Rectal smooth muscle tissue (tissue), 1 donor: ENCODE measurements at regions not wholly inside any gene's neighbourhood (a gene's known extent, or its start where the extent isn't known, plus 50 kb on each side); places are given as distances from the start of the nearest gene placed in this dataset.

Experiments used
- H3K27ac ChIP-seq: one replicate; pipeline ENCODE4 v1.7.0; 2013; ENCODE audit warnings: low read depth, low read length, inconsistent platforms
- H3K27me3 ChIP-seq: one replicate; pipeline ENCODE4 v1.7.0; 2013; ENCODE audit warnings: low read length; ENCODE audit not compliant: control insufficient read depth, insufficient read depth
- H3K36me3 ChIP-seq: one replicate; pipeline ENCODE4 v1.7.0; 2013; ENCODE audit warnings: low read length; ENCODE audit not compliant: control insufficient read depth, insufficient read depth
- H3K4me1 ChIP-seq: one replicate; pipeline ENCODE4 v1.7.0; 2013; ENCODE audit warnings: low read length; ENCODE audit not compliant: control insufficient read depth, insufficient read depth
- H3K4me3 ChIP-seq: one replicate; pipeline ENCODE4 v1.7.0; 2013; ENCODE audit warnings: low read length
- H3K9ac ChIP-seq: one replicate; pipeline ENCODE4 v1.7.0; 2013; ENCODE audit warnings: low read length

DNA sequence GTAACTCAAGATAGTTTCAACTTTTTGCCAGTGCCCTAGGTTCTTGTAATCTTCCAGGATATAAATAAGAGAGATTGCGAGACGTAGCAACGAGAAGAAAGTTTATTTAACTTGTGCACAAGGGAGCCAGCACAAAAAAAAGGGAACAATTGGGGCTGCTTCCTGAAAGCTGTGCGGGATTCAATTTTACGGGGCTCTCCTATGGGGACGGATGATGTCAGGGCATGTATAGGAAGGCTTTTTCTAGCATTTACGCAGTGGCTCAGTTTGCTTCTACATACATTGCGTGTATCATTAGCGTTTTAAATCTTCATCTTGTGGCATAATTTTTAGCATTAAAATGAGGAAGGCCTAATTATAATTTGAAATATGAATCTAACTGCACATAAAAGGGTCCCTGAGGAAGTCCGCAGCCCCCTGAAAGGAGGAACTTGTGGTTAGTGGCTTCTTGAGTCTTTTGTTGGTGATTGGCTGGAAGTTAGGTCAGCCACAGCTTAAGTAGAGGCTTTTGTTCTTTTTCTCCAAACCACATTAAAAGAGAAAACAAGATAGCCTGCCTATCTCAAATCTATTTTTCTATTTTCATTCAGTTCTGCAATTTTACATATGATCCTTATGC lies 668.2 kb upstream of the NDST4 start:
- H3K36me3 ChIP-seq, result no peaks in the 10 kb centered on the region
- H3K27ac ChIP-seq, result no peak overlapping the region
- no peak overlapping the region for H3K9ac ChIP-seq
- no peaks in the 10 kb centered on the region for H3K4me1 ChIP-seq
- no peaks in the 10 kb centered on the region for H3K27me3 ChIP-seq
- no peak overlapping the region for H3K4me3 ChIP-seq

DNA sequence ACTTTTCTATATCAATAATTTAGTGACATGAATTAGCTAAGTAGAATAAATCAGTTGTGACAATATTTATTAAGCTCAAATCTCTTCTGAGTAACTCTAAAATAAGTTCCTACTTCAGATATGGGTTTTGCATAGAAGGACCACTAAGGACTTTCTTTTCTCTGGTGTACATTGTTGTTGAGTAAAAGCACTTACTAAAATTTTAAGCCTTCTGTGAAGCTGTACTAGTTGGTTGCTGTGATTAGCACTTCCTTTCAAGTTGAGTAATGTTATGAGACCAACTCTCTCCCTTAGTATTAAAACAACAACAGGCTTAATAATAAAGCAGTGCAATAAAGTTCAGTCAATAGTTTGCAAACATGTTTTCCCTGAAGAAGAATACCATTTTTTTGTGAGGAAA lies 667.4 kb upstream of the NDST4 start:
- no peak overlapping the region for H3K9ac ChIP-seq
- no peak overlapping the region for H3K4me3 ChIP-seq
- H3K4me1 ChIP-seq, result no peaks in the 10 kb centered on the region
- H3K36me3 ChIP-seq, result no peaks in the 10 kb centered on the region
- H3K27ac ChIP-seq, result no peak overlapping the region
- H3K27me3 ChIP-seq, result no peaks in the 10 kb centered on the region

DNA sequence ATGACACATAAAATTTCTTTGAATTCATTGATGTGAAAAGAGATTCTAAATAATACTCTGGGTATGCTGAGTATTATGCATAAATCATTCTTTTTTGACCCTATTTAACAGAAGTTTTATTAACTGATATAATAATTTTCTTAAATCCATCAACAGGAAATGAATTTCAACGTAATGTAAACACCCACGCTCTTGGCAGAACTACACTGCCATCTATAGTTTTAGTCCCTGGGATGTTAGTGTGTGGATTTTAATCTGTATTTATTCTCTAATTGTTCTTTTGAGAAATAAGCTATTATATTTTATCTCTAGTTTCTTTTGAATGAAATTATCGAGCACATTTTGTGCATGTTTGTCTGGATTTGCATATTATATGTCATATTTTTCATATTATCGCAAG lies 666.8 kb upstream of the NDST4 start:
- Histone ChIP-seq H3K4me3 (no peak overlapping the region), H3K36me3 (no peaks in the 10 kb centered on the region), H3K9ac (no peak overlapping the region), H3K27ac (no peak overlapping the region), H3K4me1 (no peaks in the 10 kb centered on the region), H3K27me3 (no peaks in the 10 kb centered on the region)

DNA sequence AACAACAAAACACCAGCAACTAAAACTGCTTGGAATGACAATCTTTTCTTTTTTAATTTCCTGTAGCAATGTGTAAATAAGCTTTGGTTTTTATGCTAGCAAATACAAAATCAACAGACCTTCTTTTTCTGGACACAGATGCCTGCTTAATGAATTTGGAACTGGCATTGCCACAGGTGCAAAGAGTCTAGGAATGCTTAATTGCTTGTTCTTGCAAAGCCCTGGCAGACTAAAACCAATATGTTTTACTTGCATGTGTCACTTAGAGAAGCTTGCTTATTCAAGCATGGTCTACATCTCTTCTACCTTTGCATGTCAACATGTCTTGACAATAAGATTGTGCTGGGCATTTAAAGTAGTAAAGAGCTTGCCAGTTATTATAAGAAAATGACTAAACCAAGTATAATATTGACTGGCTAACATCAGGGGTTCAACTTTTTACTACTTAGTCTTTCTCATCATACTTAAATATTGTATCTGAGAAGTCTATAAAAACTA lies 656.7 kb upstream of the NDST4 start:
- Histone ChIP-seq H3K27ac (no peak overlapping the region), H3K9ac (no peak overlapping the region), H3K4me3 (no peak overlapping the region), H3K36me3 (no peaks in the 10 kb centered on the region), H3K27me3 (no peaks in the 10 kb centered on the region), H3K4me1 (no peaks in the 10 kb centered on the region)

DNA sequence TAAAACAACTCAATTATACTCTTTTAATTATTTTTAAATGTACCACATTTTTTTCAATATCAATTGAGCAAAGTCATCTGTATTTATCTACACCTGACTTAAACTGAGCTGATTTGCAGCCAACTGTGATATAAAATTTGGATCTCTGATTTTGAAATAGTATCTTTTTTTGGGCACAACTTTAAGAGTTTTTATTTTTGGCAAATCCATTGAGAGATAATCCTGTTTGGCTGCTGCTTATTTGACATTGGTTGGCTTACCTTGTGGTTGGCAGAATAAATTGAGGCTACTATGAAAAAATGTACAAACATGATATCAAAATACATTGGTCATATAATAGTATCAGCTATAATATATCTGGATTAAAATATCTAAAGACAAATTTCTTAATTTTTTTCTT lies 656.0 kb upstream of the NDST4 start:
- Histone ChIP-seq H3K4me1 (no peaks in the 10 kb centered on the region), H3K27me3 (no peaks in the 10 kb centered on the region), H3K27ac (no peak overlapping the region), H3K36me3 (no peaks in the 10 kb centered on the region), H3K4me3 (no peak overlapping the region), H3K9ac (no peak overlapping the region)

DNA sequence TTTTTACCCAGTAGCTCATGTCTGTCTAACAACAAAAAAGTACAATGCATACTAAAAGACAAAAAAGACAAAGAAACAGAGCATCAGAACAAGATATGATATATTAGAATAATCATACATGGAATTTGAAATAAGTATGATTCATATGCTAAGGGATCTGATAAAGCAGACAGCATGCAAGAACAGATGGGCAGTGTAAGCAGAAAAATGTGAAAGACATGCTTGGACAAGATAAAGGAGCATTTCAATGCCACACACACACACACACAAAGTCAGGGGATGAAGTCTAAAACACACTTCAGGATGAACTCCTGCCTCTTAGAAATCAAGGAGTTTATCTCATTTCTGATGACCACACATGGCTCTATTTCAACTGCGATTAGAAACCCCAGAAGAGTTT lies 649.6 kb upstream of the NDST4 start:
- H3K4me3 ChIP-seq, result no peak overlapping the region
- no peaks in the 10 kb centered on the region for H3K27me3 ChIP-seq
- H3K9ac ChIP-seq, result no peak overlapping the region
- no peak overlapping the region for H3K27ac ChIP-seq
- no peaks in the 10 kb centered on the region for H3K36me3 ChIP-seq
- no peaks in the 10 kb centered on the region for H3K4me1 ChIP-seq

DNA sequence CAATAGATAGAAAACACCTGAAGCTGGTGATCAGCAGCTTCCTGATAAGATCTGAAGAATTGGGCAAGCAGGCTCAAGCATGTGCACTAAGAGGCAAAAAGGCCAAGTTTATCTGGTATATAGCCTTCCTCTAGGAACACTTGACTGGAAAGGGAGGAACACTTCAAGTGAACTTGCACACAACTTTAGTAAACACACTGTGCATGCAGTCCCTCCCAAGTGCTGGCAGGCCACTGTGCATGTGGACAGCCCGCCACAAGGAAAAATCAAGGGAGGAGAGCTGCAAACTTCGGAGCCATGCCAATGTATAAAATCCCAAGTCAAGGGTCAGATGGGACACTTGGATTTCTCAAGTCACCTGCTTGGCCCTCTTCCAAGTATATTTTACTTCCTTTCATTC lies 645.8 kb upstream of the NDST4 start:
- Histone ChIP-seq H3K4me3 (no peak overlapping the region), H3K27me3 (no peaks in the 10 kb centered on the region), H3K4me1 (no peaks in the 10 kb centered on the region), H3K9ac (no peak overlapping the region), H3K27ac (no peak overlapping the region), H3K36me3 (no peaks in the 10 kb centered on the region)

DNA sequence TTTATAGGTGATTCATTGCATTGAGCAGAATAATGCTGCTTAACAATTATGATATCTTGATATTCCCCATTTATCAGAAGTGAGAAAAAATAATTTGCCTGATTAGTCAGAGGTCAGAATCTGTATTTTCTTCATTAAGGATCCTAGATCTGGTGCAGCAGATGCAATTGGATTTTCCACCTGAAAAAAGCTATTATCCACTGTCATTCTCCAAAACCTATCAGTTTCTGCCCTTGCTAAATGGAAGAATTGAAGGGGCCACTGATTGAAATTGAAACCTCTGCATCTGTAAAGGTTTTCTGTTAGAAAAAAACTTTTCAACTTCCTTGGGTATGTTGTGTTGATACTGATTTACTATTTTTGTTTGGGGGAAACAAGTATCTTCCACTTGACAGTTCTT lies 636.0 kb upstream of the NDST4 start:
- Histone ChIP-seq H3K4me3 (no peak overlapping the region), H3K36me3 (no peaks in the 10 kb centered on the region), H3K27ac (no peak overlapping the region), H3K4me1 (no peaks in the 10 kb centered on the region), H3K9ac (no peak overlapping the region), H3K27me3 (no peaks in the 10 kb centered on the region)

DNA sequence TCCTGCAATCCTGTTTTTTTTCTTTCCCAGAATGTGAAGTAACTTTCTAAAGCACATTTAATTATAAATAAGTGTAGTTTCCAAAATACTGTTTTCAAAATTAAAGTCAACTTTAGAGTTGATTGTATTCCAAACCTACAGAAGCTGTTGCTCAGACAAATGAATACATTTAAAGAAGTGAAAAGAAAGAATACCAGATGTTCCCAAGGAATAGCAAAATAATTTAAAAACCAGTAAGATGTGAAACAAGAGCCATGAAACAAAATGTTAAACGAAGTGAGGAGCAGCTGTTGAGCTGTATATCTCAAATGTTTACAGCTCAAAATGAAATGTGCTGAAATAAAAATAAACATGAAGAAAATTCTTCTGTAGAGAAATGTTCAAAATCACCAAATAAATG lies 627.4 kb upstream of the NDST4 start:
- no peaks in the 10 kb centered on the region for H3K36me3 ChIP-seq
- H3K9ac ChIP-seq, result no peak overlapping the region
- H3K4me1 ChIP-seq, result no peaks in the 10 kb centered on the region
- H3K27ac ChIP-seq, result no peak overlapping the region
- no peak overlapping the region for H3K4me3 ChIP-seq
- no peaks in the 10 kb centered on the region for H3K27me3 ChIP-seq

DNA sequence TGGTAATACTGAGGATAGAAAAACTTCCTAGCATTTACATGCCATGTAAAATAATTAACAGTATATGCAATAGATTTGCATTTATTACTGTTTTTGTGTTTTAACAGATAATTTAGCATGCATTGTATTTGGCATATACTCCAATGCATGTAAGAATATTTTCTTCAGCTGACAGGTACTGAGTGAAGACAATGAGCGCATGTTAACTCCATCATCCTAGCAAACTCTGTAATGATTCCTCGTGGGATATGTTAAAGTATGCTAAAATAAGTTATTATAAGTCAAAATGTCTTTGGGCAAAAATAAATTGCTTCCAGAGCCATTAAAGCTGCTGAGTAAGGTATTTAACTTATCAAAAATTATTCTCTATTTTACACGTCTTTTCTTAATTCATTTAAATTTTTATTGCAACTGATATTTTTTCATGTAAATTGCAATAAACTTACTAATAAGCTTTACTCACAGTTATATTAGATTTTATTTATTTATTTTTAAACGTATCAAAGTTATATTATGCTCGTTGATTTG lies 616.4 kb upstream of the NDST4 start:
- H3K4me3 ChIP-seq, result no peak overlapping the region
- no peaks in the 10 kb centered on the region for H3K4me1 ChIP-seq
- H3K9ac ChIP-seq, result no peak overlapping the region
- H3K27me3 ChIP-seq, result no peaks in the 10 kb centered on the region
- no peaks in the 10 kb centered on the region for H3K36me3 ChIP-seq
- no peak overlapping the region for H3K27ac ChIP-seq

DNA sequence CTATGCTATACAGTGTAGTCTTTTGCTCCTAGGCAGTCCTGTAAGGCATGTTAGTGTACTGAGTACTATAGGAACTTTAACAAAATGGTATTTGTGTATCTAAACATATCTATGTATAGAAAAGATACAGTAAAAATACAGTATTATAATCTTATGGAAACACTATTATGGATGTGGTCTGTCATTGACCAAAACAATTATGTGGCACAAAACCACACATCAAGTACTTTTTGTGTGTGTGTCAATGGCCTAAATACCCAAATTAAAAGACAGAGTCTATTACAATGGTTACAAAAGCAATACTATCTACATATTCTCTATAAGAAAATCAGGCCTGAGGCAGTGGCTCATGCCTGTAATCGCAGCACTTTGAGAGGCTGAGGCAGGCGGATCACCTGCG lies 610.2 kb upstream of the NDST4 start:
- no peaks in the 10 kb centered on the region for H3K27me3 ChIP-seq
- no peak overlapping the region for H3K27ac ChIP-seq
- no peaks in the 10 kb centered on the region for H3K4me1 ChIP-seq

DNA sequence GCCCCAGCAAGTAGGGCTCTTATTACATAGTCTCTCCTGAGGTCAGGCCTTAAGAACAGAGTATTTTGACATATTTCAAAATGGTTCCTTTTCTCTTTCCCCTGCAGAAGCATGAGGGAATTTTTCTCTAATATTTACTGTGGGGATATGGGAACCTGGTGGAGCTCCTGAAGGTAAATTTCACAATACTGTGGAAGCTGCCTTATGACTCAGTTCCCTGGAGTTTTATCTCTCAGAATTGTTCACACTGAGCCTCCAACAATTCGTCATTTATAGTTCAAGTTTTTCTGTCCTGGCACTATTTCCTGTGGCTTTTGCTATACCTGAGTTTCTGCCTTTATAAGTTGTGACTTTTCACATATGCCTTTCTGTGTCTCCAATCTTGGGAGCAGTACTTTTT lies 607.2 kb upstream of the NDST4 start:
- Histone ChIP-seq H3K27ac (no peak overlapping the region), H3K4me3 (no peak overlapping the region), H3K36me3 (no peaks in the 10 kb centered on the region), H3K27me3 (no peaks in the 10 kb centered on the region), H3K4me1 (no peaks in the 10 kb centered on the region), H3K9ac (no peak overlapping the region)

More for the DNA sequence above, 610.2 kb upstream of the NDST4 start:
- H3K36me3 ChIP-seq, result no peaks in the 10 kb centered on the region
- H3K9ac ChIP-seq, result no peak overlapping the region
- H3K4me3 ChIP-seq, result no peak overlapping the region

DNA sequence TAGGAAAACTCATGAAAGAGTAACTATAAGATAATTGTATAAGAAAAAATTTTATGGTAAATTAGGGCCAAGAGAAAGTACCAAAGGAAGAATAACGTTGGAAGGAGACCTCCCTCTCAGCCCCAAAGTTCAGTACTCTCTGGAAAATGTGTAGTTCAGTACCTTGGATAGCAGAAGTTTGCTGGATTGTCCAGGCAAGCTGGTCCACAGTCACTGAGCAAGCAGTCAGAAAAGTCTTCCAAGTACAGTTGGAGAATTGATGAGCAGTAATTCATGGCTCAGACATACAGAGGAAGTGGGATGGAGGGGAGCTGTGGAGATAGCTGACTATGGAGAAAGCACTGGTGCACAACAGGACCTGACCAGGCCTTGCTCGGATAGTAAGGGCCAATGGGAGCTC lies 598.2 kb upstream of the NDST4 start:
- no peaks in the 10 kb centered on the region for H3K27me3 ChIP-seq
- no peaks in the 10 kb centered on the region for H3K36me3 ChIP-seq
- H3K27ac ChIP-seq, result no peak overlapping the region
- no peak overlapping the region for H3K4me3 ChIP-seq
- H3K4me1 ChIP-seq, result no peaks in the 10 kb centered on the region
- H3K9ac ChIP-seq, result no peak overlapping the region
